ENCODE measurements at regions not wholly inside any gene's neighbourhood (a gene's known extent, or its start where the extent isn't known, plus 50 kb on each side); places are given as distances from the start of the nearest gene placed in this dataset.
"Not testable (repeated sequence)": the region's sequence is repeated elsewhere in the genome, so short reads cannot be mapped to it uniquely, and the experiment has no call there.

DNA sequence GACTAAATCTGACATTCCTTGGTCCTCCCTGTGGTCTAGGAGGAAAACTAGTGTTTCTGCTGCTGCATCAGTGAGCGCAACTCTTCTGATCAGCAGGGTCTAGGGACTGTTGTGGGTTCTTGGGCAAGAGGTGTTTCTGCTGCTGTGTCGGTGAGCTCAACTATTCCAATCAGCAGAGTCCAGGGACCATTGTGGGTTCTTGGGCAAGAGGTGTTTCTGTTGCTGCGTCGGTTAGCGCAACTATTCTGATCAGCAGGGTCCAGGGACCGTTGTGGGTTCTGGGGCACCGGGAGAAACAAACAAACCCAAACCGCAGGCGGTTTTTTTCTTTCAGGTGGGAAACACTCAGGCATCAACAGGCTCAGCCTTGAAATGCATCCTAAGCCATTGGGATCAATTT lies 140.9 kb downstream of the FASLG start:
- not testable (repeated sequence) for H3K27ac ChIP-seq (ENCODE audit: low read length); H3K27me3 ChIP-seq (ENCODE audit: control insufficient read depth, insufficient read depth, low read length); H3K36me3 ChIP-seq (ENCODE audit: control insufficient read depth, insufficient read depth, low read length); H3K4me3 ChIP-seq (ENCODE audit: low read length); H3K9me3 ChIP-seq (ENCODE audit: control insufficient read depth, low read depth, low read length); H3K4me1 ChIP-seq (ENCODE audit: control insufficient read depth, insufficient read depth, low read length); DNase-seq
- no CpG with 5 or more reads among the region's 9 CpGs for WGBS (ENCODE audit: insufficient coverage, low lambda C conversion rate)

DNA sequence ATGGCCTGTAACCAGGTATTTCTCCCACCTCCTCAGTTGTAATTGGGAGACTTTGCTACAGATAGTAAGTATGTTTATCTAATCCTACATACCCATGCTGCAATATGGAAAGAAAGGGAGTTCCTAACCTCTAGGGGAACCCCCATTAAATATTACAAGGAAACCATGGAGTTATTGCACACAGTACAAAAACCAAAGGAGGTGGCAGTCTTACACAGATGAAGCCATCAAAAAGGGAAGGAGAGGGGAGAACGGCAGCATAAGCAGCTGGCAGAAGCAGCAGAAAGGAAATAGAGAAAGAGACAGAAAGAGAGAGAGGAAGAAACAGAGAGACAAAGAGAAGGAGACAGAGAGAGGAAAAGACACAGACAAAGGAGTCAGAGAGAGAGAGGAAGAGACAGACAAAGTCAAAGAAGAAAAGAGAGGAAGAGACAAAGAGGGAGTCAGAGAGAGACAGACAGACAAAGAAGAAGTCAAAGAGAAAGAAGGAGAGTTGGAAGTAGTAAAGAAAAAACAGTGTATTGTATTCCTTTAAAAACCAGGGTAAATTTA lies 142.9 kb downstream of the FASLG start:
- 88% methylated on average over 1 of the region's 1 CpG for WGBS (ENCODE audit: insufficient coverage, low lambda C conversion rate)
- no peak overlapping the region for H3K27ac ChIP-seq (ENCODE audit: low read length)

DNA sequence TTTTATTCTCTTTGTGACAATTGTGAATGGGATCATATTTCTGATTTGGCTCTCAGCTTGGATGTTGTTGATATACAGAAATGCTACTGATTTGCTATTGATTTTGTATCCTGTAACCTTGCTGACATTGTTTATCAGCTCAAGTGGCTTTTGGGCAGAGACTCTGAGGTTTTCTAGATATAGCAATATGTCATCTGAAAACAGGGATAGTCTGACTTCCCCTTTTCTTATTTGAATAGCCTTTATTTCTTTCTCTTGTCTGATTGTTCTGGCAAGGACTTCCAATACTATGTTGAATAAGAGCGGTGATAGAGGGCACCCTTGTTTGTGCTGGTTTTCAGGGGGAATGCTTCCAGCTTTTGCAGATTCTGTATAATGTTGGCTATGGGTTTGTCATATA lies 150.8 kb downstream of the FASLG start:
- no peak for DNase-seq
- Histone ChIP-seq H3K27ac (ENCODE audit: low read length) (no peak overlapping the region), H3K9me3 (ENCODE audit: control insufficient read depth, low read depth, low read length) (peaks cover 2% of the 10 kb centered on the region), H3K4me1 (ENCODE audit: control insufficient read depth, insufficient read depth, low read length) (no peaks in the 10 kb centered on the region), H3K27me3 (ENCODE audit: control insufficient read depth, insufficient read depth, low read length) (no peaks in the 10 kb centered on the region), H3K4me3 (ENCODE audit: low read length) (no peak overlapping the region), H3K36me3 (ENCODE audit: control insufficient read depth, insufficient read depth, low read length) (no peaks in the 10 kb centered on the region)
- WGBS (ENCODE audit: insufficient coverage, low lambda C conversion rate), result no CpG with 5 or more reads among the region's 1 CpG

More for the DNA sequence above, 142.9 kb downstream of the FASLG start:
- no peaks in the 10 kb centered on the region for H3K9me3 ChIP-seq (ENCODE audit: control insufficient read depth, low read depth, low read length)
- no peak for DNase-seq
- no peaks in the 10 kb centered on the region for H3K4me1 ChIP-seq (ENCODE audit: control insufficient read depth, insufficient read depth, low read length)
- no peaks in the 10 kb centered on the region for H3K36me3 ChIP-seq (ENCODE audit: control insufficient read depth, insufficient read depth, low read length)
- H3K27me3 ChIP-seq (ENCODE audit: control insufficient read depth, insufficient read depth, low read length), result no peaks in the 10 kb centered on the region
- no peak overlapping the region for H3K4me3 ChIP-seq (ENCODE audit: low read length)

DNA sequence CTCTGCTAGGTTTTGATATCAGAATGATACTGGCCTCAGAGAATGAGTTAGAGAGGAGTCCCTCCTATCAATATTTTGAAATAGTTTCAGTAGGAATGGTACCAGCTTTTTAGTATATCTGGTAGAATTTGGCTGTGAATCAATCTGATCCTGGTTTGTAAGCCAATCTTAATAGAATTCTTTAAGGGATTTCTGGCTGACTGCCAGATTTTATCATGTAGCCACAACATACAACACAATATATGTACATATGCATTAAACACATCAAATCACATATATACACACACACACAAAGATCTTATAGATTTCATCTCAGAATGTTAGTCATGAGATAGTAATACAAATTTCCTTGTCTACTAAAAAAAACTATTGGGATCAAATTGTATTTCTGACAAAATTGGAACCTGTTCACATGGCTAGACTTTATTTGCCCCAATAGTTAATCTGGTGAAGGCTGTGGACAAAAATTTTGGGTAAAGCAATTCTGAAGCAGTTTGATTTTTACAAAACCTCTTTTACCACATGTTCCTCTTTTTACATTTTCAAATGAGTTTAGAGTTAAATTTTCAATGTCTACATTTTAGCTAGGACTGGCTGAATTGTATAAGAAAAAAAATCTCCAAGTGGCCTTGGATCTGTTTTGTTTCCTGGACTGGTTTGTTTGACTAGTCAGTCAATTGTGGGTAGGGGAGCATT lies 151.7 kb downstream of the FASLG start:
- DNase-seq, result no peak
- Histone ChIP-seq H3K4me1 (ENCODE audit: control insufficient read depth, insufficient read depth, low read length) (no peaks in the 10 kb centered on the region), H3K27me3 (ENCODE audit: control insufficient read depth, insufficient read depth, low read length) (no peaks in the 10 kb centered on the region), H3K4me3 (ENCODE audit: low read length) (no peak overlapping the region), H3K27ac (ENCODE audit: low read length) (no peak overlapping the region), H3K36me3 (ENCODE audit: control insufficient read depth, insufficient read depth, low read length) (no peaks in the 10 kb centered on the region), H3K9me3 (ENCODE audit: control insufficient read depth, low read depth, low read length) (peaks cover 2% of the 10 kb centered on the region)

DNA sequence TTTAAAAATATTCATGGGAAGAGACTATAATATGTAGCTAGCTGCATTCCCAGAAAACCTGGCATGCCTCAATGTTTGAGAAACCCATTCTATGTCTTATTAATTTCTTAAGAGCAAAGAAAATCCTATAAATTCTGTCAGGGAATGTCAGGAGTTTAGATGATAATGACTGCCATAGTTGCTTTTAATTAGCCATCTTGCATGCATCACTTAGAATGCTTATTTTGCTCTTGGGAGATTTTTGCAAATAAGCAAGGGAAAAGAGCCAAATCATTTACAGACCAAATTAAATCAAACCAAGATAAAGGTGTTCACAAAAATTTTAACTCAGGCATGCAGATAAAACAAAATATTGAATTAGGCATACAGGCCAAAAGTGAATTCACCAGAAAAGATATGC lies 152.8 kb downstream of the FASLG start:
- Histone ChIP-seq H3K27ac (ENCODE audit: low read length) (no peak overlapping the region), H3K9me3 (ENCODE audit: control insufficient read depth, low read depth, low read length) (peaks cover 2% of the 10 kb centered on the region), H3K4me1 (ENCODE audit: control insufficient read depth, insufficient read depth, low read length) (no peaks in the 10 kb centered on the region), H3K36me3 (ENCODE audit: control insufficient read depth, insufficient read depth, low read length) (no peaks in the 10 kb centered on the region), H3K27me3 (ENCODE audit: control insufficient read depth, insufficient read depth, low read length) (no peaks in the 10 kb centered on the region), H3K4me3 (ENCODE audit: low read length) (no peak overlapping the region)
- no peak for DNase-seq

DNA sequence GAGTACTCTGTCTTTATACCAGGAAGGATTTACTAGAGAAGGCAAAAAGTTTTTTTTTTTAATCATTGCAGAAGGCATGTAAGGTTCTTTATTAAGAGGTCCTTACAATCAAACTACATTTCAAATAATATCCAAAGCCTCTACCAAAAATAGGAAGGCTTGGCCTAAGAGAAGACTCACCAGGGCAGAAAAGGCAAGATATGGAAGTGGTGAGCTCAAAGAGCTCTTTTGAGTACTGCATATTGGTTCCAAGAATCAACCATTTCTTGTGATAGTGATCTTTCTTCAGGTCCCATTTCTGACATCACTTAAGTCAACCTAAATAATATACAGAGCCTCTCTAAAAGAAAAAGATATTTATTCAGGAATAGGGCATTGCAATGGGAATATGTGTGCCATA lies 153.2 kb downstream of the FASLG start:
- Histone ChIP-seq H3K9me3 (ENCODE audit: control insufficient read depth, low read depth, low read length) (peaks cover 2% of the 10 kb centered on the region), H3K4me3 (ENCODE audit: low read length) (no peak overlapping the region), H3K27ac (ENCODE audit: low read length) (no peak overlapping the region)

DNA sequence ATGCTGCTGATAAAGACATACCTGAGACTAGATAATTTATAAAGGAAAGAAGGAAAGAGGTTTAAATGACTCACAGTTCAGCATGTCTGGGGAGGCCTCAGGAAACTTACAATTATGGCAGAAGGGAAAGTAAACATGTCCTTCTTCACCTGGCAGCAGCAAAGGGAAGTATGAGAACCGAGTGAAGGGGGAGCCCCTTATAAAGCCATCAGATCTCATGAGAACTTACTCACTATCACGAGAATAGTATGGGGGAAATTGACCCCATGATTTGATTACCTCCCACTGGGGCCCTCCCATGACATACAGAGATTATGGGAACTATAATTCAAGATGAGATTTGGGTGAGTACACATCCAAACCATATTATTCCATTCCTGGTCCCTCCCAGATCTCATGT lies 154.4 kb downstream of the FASLG start:
- WGBS (ENCODE audit: insufficient coverage, low lambda C conversion rate), result no CpG with 5 or more reads among the region's 2 CpGs
- Histone ChIP-seq H3K36me3 (ENCODE audit: control insufficient read depth, insufficient read depth, low read length) (no peaks in the 10 kb centered on the region), H3K27me3 (ENCODE audit: control insufficient read depth, insufficient read depth, low read length) (no peaks in the 10 kb centered on the region), H3K4me1 (ENCODE audit: control insufficient read depth, insufficient read depth, low read length) (no peaks in the 10 kb centered on the region), H3K27ac (ENCODE audit: low read length) (no peak overlapping the region), H3K4me3 (ENCODE audit: low read length) (no peak overlapping the region), H3K9me3 (ENCODE audit: control insufficient read depth, low read depth, low read length) (peaks cover 2% of the 10 kb centered on the region)
- no peak for DNase-seq

More for the DNA sequence above, 153.2 kb downstream of the FASLG start:
- no peaks in the 10 kb centered on the region for H3K36me3 ChIP-seq (ENCODE audit: control insufficient read depth, insufficient read depth, low read length)
- H3K27me3 ChIP-seq (ENCODE audit: control insufficient read depth, insufficient read depth, low read length), result no peaks in the 10 kb centered on the region
- H3K4me1 ChIP-seq (ENCODE audit: control insufficient read depth, insufficient read depth, low read length), result no peaks in the 10 kb centered on the region
- DNase-seq, result no peak

DNA sequence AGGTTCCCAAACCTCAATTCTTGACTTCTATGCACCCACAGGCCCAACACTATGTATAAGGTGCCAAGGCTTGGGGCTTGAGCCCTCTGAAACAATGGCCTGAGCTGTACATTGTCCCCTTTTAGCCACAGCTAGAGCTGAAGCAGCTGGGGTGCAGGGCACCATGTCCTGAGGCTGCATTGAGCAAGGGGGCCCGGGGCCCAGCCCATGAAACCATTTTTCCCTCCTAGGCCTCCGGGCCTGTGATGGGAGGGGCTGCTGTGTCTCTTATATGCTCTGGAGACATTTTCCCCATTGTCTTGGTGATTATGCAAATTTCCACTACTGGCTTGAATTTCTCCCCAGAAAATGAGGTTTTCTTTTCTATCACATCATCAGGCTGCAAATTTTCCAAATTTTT lies 155.5 kb downstream of the FASLG start:
- DNase-seq, result no peak
- Histone ChIP-seq H3K9me3 (ENCODE audit: control insufficient read depth, low read depth, low read length) (peaks cover 2% of the 10 kb centered on the region), H3K4me3 (ENCODE audit: low read length) (no peak overlapping the region), H3K27me3 (ENCODE audit: control insufficient read depth, insufficient read depth, low read length) (no peaks in the 10 kb centered on the region), H3K27ac (ENCODE audit: low read length) (no peak overlapping the region), H3K4me1 (ENCODE audit: control insufficient read depth, insufficient read depth, low read length) (no peaks in the 10 kb centered on the region), H3K36me3 (ENCODE audit: control insufficient read depth, insufficient read depth, low read length) (no peaks in the 10 kb centered on the region)
- WGBS (ENCODE audit: insufficient coverage, low lambda C conversion rate), result no CpG with 5 or more reads among the region's 2 CpGs

DNA sequence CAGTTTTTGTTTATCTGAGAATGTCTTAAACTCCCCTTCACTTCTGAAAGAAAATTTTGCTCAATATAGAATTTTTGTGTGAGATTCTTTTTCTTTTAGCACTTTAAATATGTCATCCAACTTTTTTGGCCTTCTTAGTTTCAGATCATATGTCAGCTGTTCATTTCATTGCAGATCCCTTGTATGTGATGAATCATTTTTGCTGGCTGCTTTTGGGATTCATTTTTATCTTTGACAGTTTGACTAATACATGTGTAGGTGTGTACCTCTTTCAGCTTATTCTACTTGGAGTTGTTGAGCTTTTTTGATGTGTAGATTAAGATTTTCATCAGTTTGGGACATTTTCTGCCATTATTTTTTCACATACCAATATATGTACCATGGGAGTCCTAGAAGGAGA lies 156.8 kb downstream of the FASLG start:
- Histone ChIP-seq H3K4me3 (ENCODE audit: low read length) (no peak overlapping the region), H3K27ac (ENCODE audit: low read length) (no peak overlapping the region), H3K4me1 (ENCODE audit: control insufficient read depth, insufficient read depth, low read length) (no peaks in the 10 kb centered on the region), H3K9me3 (ENCODE audit: control insufficient read depth, low read depth, low read length) (peaks cover 2% of the 10 kb centered on the region), H3K27me3 (ENCODE audit: control insufficient read depth, insufficient read depth, low read length) (no peaks in the 10 kb centered on the region), H3K36me3 (ENCODE audit: control insufficient read depth, insufficient read depth, low read length) (no peaks in the 10 kb centered on the region)
- no peak for DNase-seq

DNA sequence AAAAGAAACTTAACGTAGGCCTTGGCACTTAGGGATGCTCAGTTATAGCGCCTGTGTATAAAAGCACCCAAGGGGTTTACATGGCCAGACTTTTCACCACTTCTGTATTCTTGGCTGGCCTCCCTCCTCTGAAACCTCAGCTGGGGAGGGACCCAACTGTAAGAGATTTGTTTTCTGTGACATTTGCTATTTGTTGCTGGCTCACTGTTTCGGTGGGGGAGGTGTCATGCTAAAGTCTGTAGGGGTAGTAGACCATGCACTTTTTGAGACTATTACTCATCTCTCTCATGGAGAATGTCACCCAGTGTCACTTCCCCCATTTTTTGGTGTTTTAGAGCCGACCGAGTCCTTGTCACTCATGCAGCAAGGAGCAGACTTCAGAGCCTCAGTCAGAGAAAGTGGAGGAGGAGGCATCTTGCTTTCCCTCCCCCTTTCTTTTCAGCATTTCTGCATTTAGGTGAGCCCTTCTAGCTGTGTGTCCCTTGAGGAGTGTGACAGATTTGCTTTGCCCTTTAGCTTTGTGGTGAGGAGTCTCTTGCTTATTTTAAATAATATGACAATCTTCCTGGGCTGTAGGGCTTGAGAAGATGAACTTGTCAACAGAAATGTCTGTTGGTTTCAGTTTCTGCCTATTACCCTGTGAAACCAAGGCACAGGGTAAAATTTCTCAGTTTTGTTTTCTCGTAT lies 160.1 kb downstream of the FASLG start:
- Histone ChIP-seq H3K9me3 (ENCODE audit: control insufficient read depth, low read depth, low read length) (peaks cover 2% of the 10 kb centered on the region), H3K4me1 (ENCODE audit: control insufficient read depth, insufficient read depth, low read length) (no peaks in the 10 kb centered on the region), H3K27me3 (ENCODE audit: control insufficient read depth, insufficient read depth, low read length) (no peaks in the 10 kb centered on the region), H3K4me3 (ENCODE audit: low read length) (no peak overlapping the region), H3K36me3 (ENCODE audit: control insufficient read depth, insufficient read depth, low read length) (no peaks in the 10 kb centered on the region), H3K27ac (ENCODE audit: low read length) (no peak overlapping the region)
- no peak for DNase-seq
- 86% methylated on average over 1 of the region's 6 CpGs for WGBS (ENCODE audit: insufficient coverage, low lambda C conversion rate)

All from large intestine (tissue), 3 donors.